Neural progenitor cell (in vitro differentiated cells): ENCODE measurements at regions not wholly inside any gene's neighbourhood (a gene's known extent, or its start where the extent isn't known, plus 50 kb on each side); places are given as distances from the start of the nearest gene placed in this dataset.

Source experiments
- DNase-seq: peaks from one replicate; pipeline ENCODE4 v3.0.0-alpha.2; 2016; ENCODE audit warnings: low spot score
- H2AFZ ChIP-seq: fragments of 200-600 bp; sonication (generic); replicated peaks from 2 replicates; pipeline ENCODE4 v1.6.1; 2016; ENCODE audit warnings: antibody characterized with exemption
- H3F3A ChIP-seq: fragments of 200-600 bp; sonication (generic); 2 replicates; pipeline ENCODE4 v1.6.1; 2016; ENCODE audit warnings: antibody characterized with exemption, low read depth
- H3K27ac ChIP-seq: fragments of 200-600 bp; sonication (generic); 2 replicates; pipeline ENCODE4 v1.5.1; 2016; ENCODE audit warnings: mild to moderate bottlenecking
- H3K27me3 ChIP-seq: fragments of 200-600 bp; sonication (generic); 2 replicates; pipeline ENCODE4 v1.6.1; 2016; ENCODE audit warnings: mild to moderate bottlenecking, moderate library complexity
- H3K36me3 ChIP-seq: fragments of 200-600 bp; sonication (generic); 2 replicates; pipeline ENCODE4 v1.5.1; 2016
- H3K4me1 ChIP-seq: fragments of 200-600 bp; sonication (generic); 2 replicates; pipeline ENCODE4 v1.6.1; 2016; ENCODE audit warnings: mixed run types
- H3K4me2 ChIP-seq: fragments of 200-600 bp; sonication (generic); 2 replicates; pipeline ENCODE4 v1.6.1; 2016
- H3K4me3 ChIP-seq: fragments of 200-600 bp; sonication (generic); 2 replicates; pipeline ENCODE4 v1.5.1; 2016
- H3K79me2 ChIP-seq: fragments of 200-600 bp; sonication (generic); 2 replicates; pipeline ENCODE4 v1.6.1; 2016; ENCODE audit warnings: low read depth
- H3K9ac ChIP-seq: fragments of 200-600 bp; sonication (generic); 2 replicates; pipeline ENCODE4 v1.6.1; 2016
- H3K9me3 ChIP-seq: fragments of 200-600 bp; sonication (generic); 2 replicates; pipeline ENCODE4 v1.5.1; 2016; ENCODE audit warnings: low read depth
- H4K20me1 ChIP-seq: fragments of 200-600 bp; sonication (generic); 2 replicates; pipeline ENCODE4 v1.6.1; 2016; ENCODE audit warnings: low read depth
- H3K27ac Mint-ChIP-seq: 3 replicates; pipeline ENCODE4 v1.8.0; 2021; ENCODE audit warnings: mixed read lengths
- H3K27me3 Mint-ChIP-seq: 2 replicates; pipeline ENCODE4 v1.8.0; 2022; ENCODE audit warnings: low read depth, mild to moderate bottlenecking, inconsistent platforms, moderate library complexity, mixed read lengths; ENCODE audit not compliant: insufficient read depth
- H3K36me3 Mint-ChIP-seq: 3 replicates; pipeline ENCODE4 v1.8.0; 2021; ENCODE audit warnings: mixed read lengths
- H3K4me1 Mint-ChIP-seq: 3 replicates; pipeline ENCODE4 v1.8.0; 2021; ENCODE audit warnings: mixed read lengths
- H3K4me3 Mint-ChIP-seq: 3 replicates; pipeline ENCODE4 v1.8.0; 2021; ENCODE audit warnings: mild to moderate bottlenecking, moderate library complexity, mixed read lengths
- H3K9me3 Mint-ChIP-seq: 3 replicates; pipeline ENCODE4 v1.8.0; 2020; ENCODE audit warnings: mixed read lengths
- EZH2 ChIP-seq: fragments of 200-600 bp; sonication (generic); IDR thresholded peaks from 2 replicates; pipeline ENCODE4 v1.6.1; 2017; ENCODE audit warnings: antibody characterized with exemption, mild to moderate bottlenecking, moderate library complexity
- EZH2phosphoT487 ChIP-seq: fragments of 200-600 bp; sonication (generic); IDR thresholded peaks from 2 replicates; pipeline ENCODE4 v1.6.1; 2017; ENCODE audit warnings: antibody characterized with exemption
- TF ChIP-seq, protein P1 (sequence below): fragments of 200-600 bp; sonication (generic); IDR thresholded peaks from 2 replicates; pipeline ENCODE4 v1.5.1; 2017; ENCODE audit warnings: antibody characterized with exemption, mild to moderate bottlenecking

DNA sequence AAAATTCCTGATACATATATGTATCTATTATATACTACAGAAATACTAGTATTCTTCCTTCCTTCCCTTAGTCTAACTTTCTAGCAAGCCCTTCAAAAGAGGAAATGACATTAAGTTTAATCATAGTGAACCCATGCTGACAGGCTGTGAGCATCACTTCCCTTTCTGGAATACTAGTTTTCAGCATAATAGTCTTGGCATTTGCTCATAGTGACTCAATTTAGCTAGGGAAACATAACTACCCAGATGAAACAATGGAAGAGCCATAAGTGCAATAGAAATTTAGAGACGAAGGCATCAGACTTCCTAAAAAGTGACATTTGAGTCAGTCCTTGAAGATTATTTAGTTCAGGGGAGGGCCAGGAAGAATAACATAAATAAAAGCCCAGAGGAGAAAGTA, 184.5 kb upstream of the CRY1 start:
- H3K36me3 ChIP-seq, result no peaks in the 10 kb centered on the region
- H3K4me1 Mint-ChIP-seq, result no peaks in the 10 kb centered on the region
- H3K36me3 Mint-ChIP-seq, result no peaks in the 10 kb centered on the region
- no peak overlapping the region for H3K27ac Mint-ChIP-seq
- H3K79me2 ChIP-seq, result no peaks in the 10 kb centered on the region
- H3K4me3 Mint-ChIP-seq, result no peak overlapping the region
- no peak overlapping the region for H3K4me3 ChIP-seq
- DNase-seq, result no peak
- H3K27ac ChIP-seq, result no peak overlapping the region
- no peaks in the 10 kb centered on the region for H4K20me1 ChIP-seq
- H3K27me3 Mint-ChIP-seq, result no peaks in the 10 kb centered on the region
- no peak for TF ChIP-seq EZH2phosphoT487
- TF ChIP-seq EZH2, result no peak
- TF ChIP-seq, protein P1, sequence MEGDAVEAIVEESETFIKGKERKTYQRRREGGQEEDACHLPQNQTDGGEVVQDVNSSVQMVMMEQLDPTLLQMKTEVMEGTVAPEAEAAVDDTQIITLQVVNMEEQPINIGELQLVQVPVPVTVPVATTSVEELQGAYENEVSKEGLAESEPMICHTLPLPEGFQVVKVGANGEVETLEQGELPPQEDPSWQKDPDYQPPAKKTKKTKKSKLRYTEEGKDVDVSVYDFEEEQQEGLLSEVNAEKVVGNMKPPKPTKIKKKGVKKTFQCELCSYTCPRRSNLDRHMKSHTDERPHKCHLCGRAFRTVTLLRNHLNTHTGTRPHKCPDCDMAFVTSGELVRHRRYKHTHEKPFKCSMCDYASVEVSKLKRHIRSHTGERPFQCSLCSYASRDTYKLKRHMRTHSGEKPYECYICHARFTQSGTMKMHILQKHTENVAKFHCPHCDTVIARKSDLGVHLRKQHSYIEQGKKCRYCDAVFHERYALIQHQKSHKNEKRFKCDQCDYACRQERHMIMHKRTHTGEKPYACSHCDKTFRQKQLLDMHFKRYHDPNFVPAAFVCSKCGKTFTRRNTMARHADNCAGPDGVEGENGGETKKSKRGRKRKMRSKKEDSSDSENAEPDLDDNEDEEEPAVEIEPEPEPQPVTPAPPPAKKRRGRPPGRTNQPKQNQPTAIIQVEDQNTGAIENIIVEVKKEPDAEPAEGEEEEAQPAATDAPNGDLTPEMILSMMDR, result no peak
- no peaks in the 10 kb centered on the region for H3K4me1 ChIP-seq
- H3F3A ChIP-seq, result no peaks in the 10 kb centered on the region
- H2AFZ ChIP-seq, result no peak overlapping the region
- no peaks in the 10 kb centered on the region for H3K9me3 ChIP-seq
- no peak overlapping the region for H3K4me2 ChIP-seq
- H3K9me3 Mint-ChIP-seq, result no peaks in the 10 kb centered on the region
- no peaks in the 10 kb centered on the region for H3K27me3 ChIP-seq
- no peak overlapping the region for H3K9ac ChIP-seq

DNA sequence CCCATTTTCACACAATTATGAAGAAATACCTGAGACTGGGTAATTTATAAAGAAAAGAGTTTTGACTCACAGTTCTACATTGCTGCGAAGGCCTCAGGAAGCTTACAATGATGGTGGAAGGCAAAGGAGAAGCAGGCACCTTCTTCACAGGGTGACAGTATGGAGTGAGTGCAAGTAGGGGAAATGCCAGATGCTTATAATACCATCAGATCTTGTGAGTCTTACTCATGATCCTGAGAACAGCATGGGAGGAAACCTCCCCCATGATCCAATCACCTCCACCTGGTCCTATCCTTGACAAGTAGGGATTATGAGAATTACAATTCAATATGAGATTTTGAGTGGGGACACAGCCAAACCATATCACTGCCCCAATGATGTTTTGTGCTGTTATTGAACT, 189.3 kb upstream of the CRY1 start:
- no peaks in the 10 kb centered on the region for H3K27me3 Mint-ChIP-seq
- H3K27me3 ChIP-seq, result no peaks in the 10 kb centered on the region
- H3K9me3 ChIP-seq, result no peaks in the 10 kb centered on the region
- no peaks in the 10 kb centered on the region for H3K4me1 ChIP-seq
- H3K4me3 Mint-ChIP-seq, result no peak overlapping the region
- no peaks in the 10 kb centered on the region for H3F3A ChIP-seq
- no peak overlapping the region for H3K27ac Mint-ChIP-seq
- DNase-seq, result no peak
- H2AFZ ChIP-seq, result no peak overlapping the region
- H3K36me3 Mint-ChIP-seq, result no peaks in the 10 kb centered on the region
- no peak overlapping the region for H3K27ac ChIP-seq
- no peak overlapping the region for H3K4me3 ChIP-seq
- TF ChIP-seq, protein P1, result no peak
- TF ChIP-seq EZH2phosphoT487, result no peak
- no peak for TF ChIP-seq EZH2
- H4K20me1 ChIP-seq, result no peaks in the 10 kb centered on the region
- no peaks in the 10 kb centered on the region for H3K4me1 Mint-ChIP-seq
- H3K9me3 Mint-ChIP-seq, result no peaks in the 10 kb centered on the region
- H3K79me2 ChIP-seq, result no peaks in the 10 kb centered on the region
- H3K9ac ChIP-seq, result no peak overlapping the region
- H3K4me2 ChIP-seq, result no peak overlapping the region
- H3K36me3 ChIP-seq, result no peaks in the 10 kb centered on the region

DNA sequence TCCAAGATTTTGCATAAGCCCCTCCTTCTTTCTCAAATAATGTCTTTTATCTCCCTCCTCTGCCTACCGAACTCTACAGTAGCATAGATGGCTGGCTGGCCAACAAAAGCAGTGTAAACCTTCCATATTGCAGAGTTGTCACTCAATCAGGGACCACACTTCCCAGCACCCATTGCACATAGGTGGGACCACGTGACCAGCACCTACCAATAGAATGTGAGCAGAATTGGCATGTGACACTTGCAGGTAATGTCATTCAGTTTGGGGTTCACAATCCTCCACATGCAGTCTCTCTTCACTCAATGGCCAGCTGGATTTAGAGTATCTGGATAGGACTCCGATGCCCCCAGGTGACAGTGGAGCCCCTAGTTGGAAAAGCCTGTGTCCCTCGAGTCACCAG, 190.3 kb upstream of the CRY1 start:
- Histone ChIP-seq H3K27ac (no peak overlapping the region), H3K4me1 (no peaks in the 10 kb centered on the region), H3K36me3 (no peaks in the 10 kb centered on the region), H3K79me2 (no peaks in the 10 kb centered on the region), H3K27me3 (no peaks in the 10 kb centered on the region), H3K4me3 (no peak overlapping the region), H2AFZ (no peak overlapping the region), H4K20me1 (no peaks in the 10 kb centered on the region), H3K9ac (no peak overlapping the region), H3K9me3 (no peaks in the 10 kb centered on the region), H3F3A (no peaks in the 10 kb centered on the region), H3K4me2 (no peak overlapping the region)
- H3K4me3 Mint-ChIP-seq, result no peak overlapping the region
- H3K36me3 Mint-ChIP-seq, result no peaks in the 10 kb centered on the region
- DNase-seq, result no peak
- no peak for TF ChIP-seq EZH2
- TF ChIP-seq, protein P1, result no peak
- no peak for TF ChIP-seq EZH2phosphoT487
- H3K9me3 Mint-ChIP-seq, result no peaks in the 10 kb centered on the region
- H3K27me3 Mint-ChIP-seq, result no peaks in the 10 kb centered on the region
- H3K27ac Mint-ChIP-seq, result no peak overlapping the region
- H3K4me1 Mint-ChIP-seq, result no peaks in the 10 kb centered on the region

DNA sequence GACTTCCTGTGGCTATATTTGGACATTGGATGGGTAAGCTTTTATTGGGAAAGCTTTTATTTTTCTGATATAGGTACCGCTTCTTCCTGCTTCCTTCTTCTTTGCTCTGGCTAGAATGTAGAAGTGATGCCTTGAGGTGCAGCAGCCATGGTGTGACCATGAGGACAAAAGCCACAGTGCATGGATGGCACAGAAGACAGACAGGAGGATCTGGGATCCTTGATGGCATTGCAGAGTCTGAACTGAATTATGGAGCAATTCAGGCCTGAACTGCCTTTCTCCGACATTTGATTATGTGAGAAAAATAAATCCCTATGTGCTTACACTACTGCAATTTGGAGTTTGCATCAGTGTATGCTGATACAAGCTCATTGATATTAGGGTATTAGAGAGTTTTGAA, 191.3 kb upstream of the CRY1 start:
- Mint-ChIP-seq H3K27ac (no peak overlapping the region), H3K9me3 (no peaks in the 10 kb centered on the region), H3K4me1 (no peaks in the 10 kb centered on the region), H3K36me3 (no peaks in the 10 kb centered on the region), H3K27me3 (no peaks in the 10 kb centered on the region), H3K4me3 (no peak overlapping the region)
- Histone ChIP-seq H3K79me2 (no peaks in the 10 kb centered on the region), H2AFZ (no peak overlapping the region), H3F3A (no peaks in the 10 kb centered on the region), H3K4me3 (no peak overlapping the region), H3K4me2 (no peak overlapping the region), H3K9me3 (no peaks in the 10 kb centered on the region), H3K27me3 (no peaks in the 10 kb centered on the region), H3K4me1 (no peaks in the 10 kb centered on the region), H3K36me3 (no peaks in the 10 kb centered on the region), H3K9ac (no peak overlapping the region), H3K27ac (no peak overlapping the region), H4K20me1 (no peaks in the 10 kb centered on the region)
- DNase-seq, result no peak
- TF ChIP-seq EZH2phosphoT487, result no peak
- TF ChIP-seq, protein P1, result no peak
- no peak for TF ChIP-seq EZH2
